Body of pancreas (tissue), 4 donors: ENCODE measurements at regions not wholly inside any gene's neighbourhood (a gene's known extent, or its start where the extent isn't known, plus 50 kb on each side); places are given as distances from the start of the nearest gene placed in this dataset.
"Not testable (repeated sequence)": the region's sequence is repeated elsewhere in the genome, so short reads cannot be mapped to it uniquely, and the experiment has no call there.

Source experiments
- POLR2A ChIP-seq, 3 donors: fragments of 450-650 bp; IDR thresholded peaks; one replicate each; pipeline ENCODE4 v1.6.1; 2016; ENCODE audit warnings: antibody characterized with exemption in 3 of 3, mild to moderate bottlenecking in 2 of 3
- TF ChIP-seq, protein P1 (sequence below), 7 experiments: fragments of 450-650 bp in 4 of 7; fragments of 200-600 bp in 3 of 7; sonication (generic) in 3 of 7; IDR thresholded peaks; one replicate each; pipeline ENCODE4 v1.5.1; 2016 to 2019; ENCODE audit warnings: antibody characterized with exemption in 7 of 7

DNA sequence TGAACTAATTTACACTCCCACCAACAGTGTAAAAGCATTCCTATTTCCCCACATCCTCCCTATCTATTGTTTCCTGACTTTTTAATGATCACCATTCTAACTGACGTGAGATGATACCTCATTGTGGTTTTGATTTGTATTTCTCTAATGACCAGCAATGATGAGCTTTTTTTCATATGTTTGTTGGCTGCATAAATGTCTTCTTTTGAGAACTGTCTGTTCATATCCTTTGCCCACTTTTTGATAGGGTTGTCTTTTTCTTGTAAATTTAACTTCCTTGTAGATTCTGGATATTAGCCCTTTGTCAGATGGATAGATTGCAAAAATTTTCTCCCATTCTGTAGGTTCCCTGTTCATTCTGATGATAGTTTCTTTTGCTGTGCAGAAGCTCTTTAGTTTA lies 251.3 kb downstream of the PTGER3 start:
- TF ChIP-seq, protein P1, sequence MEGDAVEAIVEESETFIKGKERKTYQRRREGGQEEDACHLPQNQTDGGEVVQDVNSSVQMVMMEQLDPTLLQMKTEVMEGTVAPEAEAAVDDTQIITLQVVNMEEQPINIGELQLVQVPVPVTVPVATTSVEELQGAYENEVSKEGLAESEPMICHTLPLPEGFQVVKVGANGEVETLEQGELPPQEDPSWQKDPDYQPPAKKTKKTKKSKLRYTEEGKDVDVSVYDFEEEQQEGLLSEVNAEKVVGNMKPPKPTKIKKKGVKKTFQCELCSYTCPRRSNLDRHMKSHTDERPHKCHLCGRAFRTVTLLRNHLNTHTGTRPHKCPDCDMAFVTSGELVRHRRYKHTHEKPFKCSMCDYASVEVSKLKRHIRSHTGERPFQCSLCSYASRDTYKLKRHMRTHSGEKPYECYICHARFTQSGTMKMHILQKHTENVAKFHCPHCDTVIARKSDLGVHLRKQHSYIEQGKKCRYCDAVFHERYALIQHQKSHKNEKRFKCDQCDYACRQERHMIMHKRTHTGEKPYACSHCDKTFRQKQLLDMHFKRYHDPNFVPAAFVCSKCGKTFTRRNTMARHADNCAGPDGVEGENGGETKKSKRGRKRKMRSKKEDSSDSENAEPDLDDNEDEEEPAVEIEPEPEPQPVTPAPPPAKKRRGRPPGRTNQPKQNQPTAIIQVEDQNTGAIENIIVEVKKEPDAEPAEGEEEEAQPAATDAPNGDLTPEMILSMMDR (IDR thresholded peaks at IDR 0.05), result not testable (repeated sequence)
- not testable (repeated sequence) for TF ChIP-seq POLR2A (IDR thresholded peaks at IDR 0.05)
